ENCODE measurements at regions not wholly inside any gene's neighbourhood (a gene's known extent, or its start where the extent isn't known, plus 50 kb on each side); places are given as distances from the start of the nearest gene placed in this dataset.
A peak's percentile ranks its signal among the peaks of the same experiment; 100 is the strongest.
"Not testable (repeated sequence)": the region's sequence is repeated elsewhere in the genome, so short reads cannot be mapped to it uniquely, and the experiment has no call there.

- no peak overlapping the region for H2AFZ ChIP-seq (ENCODE audit: low read depth, low read length)
- no peaks in the 10 kb centered on the region for H3K27me3 ChIP-seq (ENCODE audit: insufficient read depth, low read length)
- H3K36me3 ChIP-seq (ENCODE audit: insufficient read depth, low read length): no peaks in the 10 kb centered on the region
- no peaks in the 10 kb centered on the region for H3K4me1 ChIP-seq (ENCODE audit: insufficient read depth, low read length)
- H3K4me3 ChIP-seq (ENCODE audit: low read length): no peak overlapping the region
- H3K9me3 ChIP-seq (ENCODE audit: low read length): no peaks in the 10 kb centered on the region
These were observed 480.2 kb downstream of the FAT4 start for GRCh38 chr4:125794989-125795388.

- H3K9me3 ChIP-seq (ENCODE audit: low read length): no peaks in the 10 kb centered on the region
- H3K4me3 ChIP-seq (ENCODE audit: low read length): no peak overlapping the region
- no peaks in the 10 kb centered on the region for H3K36me3 ChIP-seq (ENCODE audit: insufficient read depth, low read length)
- H3K4me1 ChIP-seq (ENCODE audit: insufficient read depth, low read length): no peaks in the 10 kb centered on the region
- no peak overlapping the region for H2AFZ ChIP-seq (ENCODE audit: low read depth, low read length)
- H3K27me3 ChIP-seq (ENCODE audit: insufficient read depth, low read length): no peaks in the 10 kb centered on the region
These were observed 481.4 kb downstream of the FAT4 start for GRCh38 chr4:125796138-125796537.

GRCh38 chr4:125797621-125798020 lies 482.9 kb downstream of the FAT4 start:
- not testable (repeated sequence) for H3K4me3 ChIP-seq (ENCODE audit: low read length); H3K4me1 ChIP-seq (ENCODE audit: insufficient read depth, low read length); H3K27me3 ChIP-seq (ENCODE audit: insufficient read depth, low read length); H3K9me3 ChIP-seq (ENCODE audit: low read length); H3K36me3 ChIP-seq (ENCODE audit: insufficient read depth, low read length)
- peak overlapping the region; percentile 46 for H2AFZ ChIP-seq (ENCODE audit: low read depth, low read length)

GRCh38 chr4:125801373-125801772 lies 486.6 kb downstream of the FAT4 start:
- H3K27me3 ChIP-seq (ENCODE audit: insufficient read depth, low read length): no peaks in the 10 kb centered on the region
- no peaks in the 10 kb centered on the region for H3K9me3 ChIP-seq (ENCODE audit: low read length)

GRCh38 chr4:125801924-125802323 lies 487.2 kb downstream of the FAT4 start:
- H3K9me3 ChIP-seq (ENCODE audit: low read length): no peaks in the 10 kb centered on the region
- H2AFZ ChIP-seq (ENCODE audit: low read depth, low read length): no peak overlapping the region
- H3K4me3 ChIP-seq (ENCODE audit: low read length): no peak overlapping the region
- H3K4me1 ChIP-seq (ENCODE audit: insufficient read depth, low read length): no peaks in the 10 kb centered on the region
- no peaks in the 10 kb centered on the region for H3K36me3 ChIP-seq (ENCODE audit: insufficient read depth, low read length)
- H3K27me3 ChIP-seq (ENCODE audit: insufficient read depth, low read length): no peaks in the 10 kb centered on the region

More at GRCh38 chr4:125801373-125801772, 486.6 kb downstream of the FAT4 start:
- Histone ChIP-seq H2AFZ (ENCODE audit: low read depth, low read length) (no peak overlapping the region), H3K4me1 (ENCODE audit: insufficient read depth, low read length) (no peaks in the 10 kb centered on the region), H3K4me3 (ENCODE audit: low read length) (no peak overlapping the region), H3K36me3 (ENCODE audit: insufficient read depth, low read length) (no peaks in the 10 kb centered on the region)

- H3K36me3 ChIP-seq (ENCODE audit: insufficient read depth, low read length): no peaks in the 10 kb centered on the region
- H3K4me3 ChIP-seq (ENCODE audit: low read length): no peak overlapping the region
- H3K9me3 ChIP-seq (ENCODE audit: low read length): no peaks in the 10 kb centered on the region
- H3K27me3 ChIP-seq (ENCODE audit: insufficient read depth, low read length): no peaks in the 10 kb centered on the region
- no peak overlapping the region for H2AFZ ChIP-seq (ENCODE audit: low read depth, low read length)
- no peaks in the 10 kb centered on the region for H3K4me1 ChIP-seq (ENCODE audit: insufficient read depth, low read length)
These were observed 493.3 kb downstream of the FAT4 start for GRCh38 chr4:125808022-125808421.

GRCh38 chr4:125808570-125808969 lies 493.8 kb downstream of the FAT4 start:
- Histone ChIP-seq H3K36me3 (ENCODE audit: insufficient read depth, low read length) (no peaks in the 10 kb centered on the region), H3K27me3 (ENCODE audit: insufficient read depth, low read length) (no peaks in the 10 kb centered on the region), H3K4me1 (ENCODE audit: insufficient read depth, low read length) (no peaks in the 10 kb centered on the region), H3K4me3 (ENCODE audit: low read length) (no peak overlapping the region), H2AFZ (ENCODE audit: low read depth, low read length) (no peak overlapping the region), H3K9me3 (ENCODE audit: low read length) (no peaks in the 10 kb centered on the region)

- Histone ChIP-seq H3K9me3 (ENCODE audit: low read length) (peaks cover 2% of the 10 kb centered on the region), H2AFZ (ENCODE audit: low read depth, low read length) (no peak overlapping the region), H3K4me3 (ENCODE audit: low read length) (no peak overlapping the region), H3K27me3 (ENCODE audit: insufficient read depth, low read length) (no peaks in the 10 kb centered on the region), H3K36me3 (ENCODE audit: insufficient read depth, low read length) (no peaks in the 10 kb centered on the region), H3K4me1 (ENCODE audit: insufficient read depth, low read length) (no peaks in the 10 kb centered on the region)
These were observed 497.1 kb downstream of the FAT4 start for GRCh38 chr4:125811892-125812291.

- H3K9me3 ChIP-seq (ENCODE audit: low read length): no peaks in the 10 kb centered on the region
- peaks cover 7% of the 10 kb centered on the region for H3K4me1 ChIP-seq (ENCODE audit: insufficient read depth, low read length)
- no peaks in the 10 kb centered on the region for H3K36me3 ChIP-seq (ENCODE audit: insufficient read depth, low read length)
- no peak overlapping the region for H3K4me3 ChIP-seq (ENCODE audit: low read length)
- H3K27me3 ChIP-seq (ENCODE audit: insufficient read depth, low read length): no peaks in the 10 kb centered on the region
- peak overlapping the region; percentile 87 for H2AFZ ChIP-seq (ENCODE audit: low read depth, low read length)
These were observed 512.3 kb downstream of the FAT4 start for GRCh38 chr4:125826801-125827695.

- H3K9me3 ChIP-seq (ENCODE audit: low read length): no peaks in the 10 kb centered on the region
- no peak overlapping the region for H2AFZ ChIP-seq (ENCODE audit: low read depth, low read length)
- H3K36me3 ChIP-seq (ENCODE audit: insufficient read depth, low read length): no peaks in the 10 kb centered on the region
- no peaks in the 10 kb centered on the region for H3K27me3 ChIP-seq (ENCODE audit: insufficient read depth, low read length)
- peaks cover 7% of the 10 kb centered on the region for H3K4me1 ChIP-seq (ENCODE audit: insufficient read depth, low read length)
- no peak overlapping the region for H3K4me3 ChIP-seq (ENCODE audit: low read length)
These were observed 512.9 kb downstream of the FAT4 start for GRCh38 chr4:125827696-125828052.

GRCh38 chr4:125828346-125828745 lies 513.6 kb downstream of the FAT4 start:
- Histone ChIP-seq H3K36me3 (ENCODE audit: insufficient read depth, low read length) (no peaks in the 10 kb centered on the region), H3K27me3 (ENCODE audit: insufficient read depth, low read length) (no peaks in the 10 kb centered on the region), H3K4me3 (ENCODE audit: low read length) (no peak overlapping the region), H3K9me3 (ENCODE audit: low read length) (no peaks in the 10 kb centered on the region), H2AFZ (ENCODE audit: low read depth, low read length) (no peak overlapping the region), H3K4me1 (ENCODE audit: insufficient read depth, low read length) (peaks cover 7% of the 10 kb centered on the region)

GRCh38 chr4:125832161-125832560 lies 517.4 kb downstream of the FAT4 start:
- H3K4me1 ChIP-seq (ENCODE audit: insufficient read depth, low read length): peaks cover under 1% of the 10 kb centered on the region
- H3K36me3 ChIP-seq (ENCODE audit: insufficient read depth, low read length): no peaks in the 10 kb centered on the region
- H3K9me3 ChIP-seq (ENCODE audit: low read length): no peaks in the 10 kb centered on the region
- H3K27me3 ChIP-seq (ENCODE audit: insufficient read depth, low read length): no peaks in the 10 kb centered on the region
- no peak overlapping the region for H2AFZ ChIP-seq (ENCODE audit: low read depth, low read length)
- no peak overlapping the region for H3K4me3 ChIP-seq (ENCODE audit: low read length)

GRCh38 chr4:125836597-125837195 lies 521.9 kb downstream of the FAT4 start:
- no peaks in the 10 kb centered on the region for H3K36me3 ChIP-seq (ENCODE audit: insufficient read depth, low read length)

More at GRCh38 chr4:125836597-125837195, 521.9 kb downstream of the FAT4 start:
- Histone ChIP-seq H3K4me1 (ENCODE audit: insufficient read depth, low read length) (no peaks in the 10 kb centered on the region), H3K27me3 (ENCODE audit: insufficient read depth, low read length) (no peaks in the 10 kb centered on the region), H3K4me3 (ENCODE audit: low read length) (no peak overlapping the region), H2AFZ (ENCODE audit: low read depth, low read length) (no peak overlapping the region), H3K9me3 (ENCODE audit: low read length) (no peaks in the 10 kb centered on the region)

All from neuron (in vitro differentiated cells).